PC-3 (cell line): ENCODE measurements at regions not wholly inside any gene's neighbourhood (a gene's known extent, or its start where the extent isn't known, plus 50 kb on each side); places are given as distances from the start of the nearest gene placed in this dataset.

ENCODE experiments used
- CTCF ChIP-seq: fragments of 300-600 bp; sonication (generic); conservative IDR thresholded peaks from 2 replicates; pipeline ENCODE4 v1.5.1; 2017; ENCODE audit warnings: antibody characterized with exemption, low read depth, mild to moderate bottlenecking, low read length
- EZH2 ChIP-seq: fragments of 300-600 bp; sonication (generic); IDR thresholded peaks from one replicate; pipeline ENCODE4 v1.6.1; 2017; ENCODE audit warnings: antibody characterized with exemption, mild to moderate bottlenecking, low read length; ENCODE audit not compliant: unreplicated experiment

GRCh38 chr1:38716229-38716628, 143.3 kb downstream of the RRAGC start:
- no peak for TF ChIP-seq CTCF
- TF ChIP-seq EZH2 = no peak
